Lung (tissue), 11 donors: ENCODE measurements at regions not wholly inside any gene's neighbourhood (a gene's known extent, or its start where the extent isn't known, plus 50 kb on each side); places are given as distances from the start of the nearest gene placed in this dataset.

ENCODE experiments used
- ATAC-seq: fragments of 200-7000 bp; cut with Tn5 transposase; one replicate; pipeline ENCODE4 v1.9.1; 2020; ENCODE audit warnings: moderate number of reproducible peaks; ENCODE audit not compliant: insufficient read depth, low FRiP score
- DNase-seq, 3 donors: peaks; one replicate each; pipeline ENCODE4 v3.0.0-alpha.2; 2013 to 2017
- H3K27ac ChIP-seq, 2 donors: one replicate each; pipeline ENCODE4 v1.5.1; 2013; ENCODE audit warnings: mild to moderate bottlenecking in 2 of 2, moderate library complexity in 2 of 2, control low read depth in 1 of 2, inconsistent platforms in 1 of 2, low read depth in 1 of 2, low read length in 1 of 2
- H3K27me3 ChIP-seq, 3 donors: one replicate each; pipeline ENCODE4 v1.5.1; 2013; ENCODE audit warnings: low read length in 2 of 3; ENCODE audit not compliant: control insufficient read depth in 3 of 3, insufficient read depth in 3 of 3
- H3K36me3 ChIP-seq, 4 donors: one replicate each; pipeline ENCODE4 v1.5.1; 2013; ENCODE audit warnings: low read length in 4 of 4, mild to moderate bottlenecking in 1 of 4, moderate library complexity in 1 of 4; ENCODE audit not compliant: control insufficient read depth in 4 of 4, insufficient read depth in 4 of 4
- H3K4me1 ChIP-seq, 5 donors: one replicate each; pipeline ENCODE4 v1.5.1; 2013; ENCODE audit warnings: low read length in 5 of 5, mild to moderate bottlenecking in 2 of 5, moderate library complexity in 1 of 5; ENCODE audit not compliant: control insufficient read depth in 5 of 5, insufficient read depth in 5 of 5
- H3K4me3 ChIP-seq: one replicate; pipeline ENCODE4 v1.5.1; 2013; ENCODE audit warnings: mild to moderate bottlenecking, control low read depth, moderate library complexity
- H3K9ac ChIP-seq, 2 donors: one replicate each; pipeline ENCODE4 v1.5.1; 2013; ENCODE audit warnings: low read length in 2 of 2, control low read depth in 1 of 2; ENCODE audit not compliant: insufficient read depth in 1 of 2
- H3K9me3 ChIP-seq, 4 donors: one replicate each; pipeline ENCODE4 v1.5.1; 2013; ENCODE audit warnings: low read length in 3 of 4, mild to moderate bottlenecking in 1 of 4, moderate library complexity in 1 of 4; ENCODE audit not compliant: control insufficient read depth in 4 of 4, insufficient read depth in 3 of 4
- CTCF ChIP-seq: IDR thresholded peaks from 2 replicates; pipeline ENCODE4 v1.5.1; 2012; ENCODE audit warnings: mild to moderate bottlenecking; ENCODE audit errors: control extremely low read depth, extremely low read depth
- WGBS, 2 donors: extraction: QIAGEN DNeasy Blood & Tissue Kit; methylation state at CpG; one replicate each; pipeline ENCODE4 v1.1.7; 2013; 5-methylcytosine and 5-hydroxymethylcytosine counted together
- donor health status: control.
- donor health status: control.
- donor health status: Bipolar disorder and iron deficiency.
- donor health status: healthy.
- donor health status: DM: yes; HTN: yes; CAD: no.

- no peaks in the 10 kb centered on the region for H3K27me3 ChIP-seq
- H3K9me3 ChIP-seq: no peaks in the 10 kb centered on the region
- no peak for ATAC-seq
- no peaks in the 10 kb centered on the region for H3K36me3 ChIP-seq
- no peak for TF ChIP-seq CTCF
- no peak overlapping the region for H3K27ac ChIP-seq
- H3K9ac ChIP-seq: no peak overlapping the region
- WGBS, 2 donors: 85 to 89% methylated on average over 1 of the region's 1 CpG
- peaks cover 0 to 2% (median 0%) of the 10 kb centered on the region in 5 donors for H3K4me1 ChIP-seq
- no peak for DNase-seq
- no peak overlapping the region for H3K4me3 ChIP-seq
These were observed 192.5 kb upstream of the ECI2 start for GRCh38 chr6:4327841-4328240.

- H3K9me3 ChIP-seq: no peaks in the 10 kb centered on the region
- H3K36me3 ChIP-seq: no peaks in the 10 kb centered on the region
- H3K4me3 ChIP-seq: no peak overlapping the region
- no peak overlapping the region for H3K9ac ChIP-seq
- no peaks in the 10 kb centered on the region for H3K27me3 ChIP-seq
- DNase-seq (no peak), ATAC-seq (no peak)
- no peak overlapping the region for H3K27ac ChIP-seq
- TF ChIP-seq CTCF: no peak
- H3K4me1 ChIP-seq: peaks cover 0 to 14% (median 4%) of the 10 kb centered on the region in 5 donors
These were observed 189.4 kb upstream of the ECI2 start for GRCh38 chr6:4324746-4325145.

GRCh38 chr6:4323322-4323721, 187.9 kb upstream of the ECI2 start:
- ATAC-seq (no peak), DNase-seq (no peak)
- 73 to 93% methylated on average over 2 of the region's 2 CpGs for WGBS, 2 donors
- H3K9ac ChIP-seq: no peak overlapping the region
- no peaks in the 10 kb centered on the region for H3K27me3 ChIP-seq
- no peak overlapping the region for H3K27ac ChIP-seq
- peaks cover 0 to 15% (median 4%) of the 10 kb centered on the region in 5 donors for H3K4me1 ChIP-seq
- no peak for TF ChIP-seq CTCF
- H3K4me3 ChIP-seq: no peak overlapping the region
- no peaks in the 10 kb centered on the region for H3K9me3 ChIP-seq
- no peaks in the 10 kb centered on the region for H3K36me3 ChIP-seq

- ATAC-seq: no peak
- DNase-seq: no peak
- Histone ChIP-seq H3K36me3 (no peaks in the 10 kb centered on the region), H3K4me1 (peaks cover 0 to 15% (median 5%) of the 10 kb centered on the region in 5 donors), H3K9ac (no peak overlapping the region), H3K9me3 (no peaks in the 10 kb centered on the region), H3K27me3 (no peaks in the 10 kb centered on the region), H3K27ac (no peak overlapping the region), H3K4me3 (no peak overlapping the region)
- no peak for TF ChIP-seq CTCF
- 94% methylated on average over 1 of the region's 1 CpG for WGBS, 2 donors
These were observed 187.5 kb upstream of the ECI2 start for GRCh38 chr6:4322846-4323309.
